ENCODE measurements at regions not wholly inside any gene's neighbourhood (a gene's known extent, or its start where the extent isn't known, plus 50 kb on each side); places are given as distances from the start of the nearest gene placed in this dataset.
"Not testable (repeated sequence)": the region's sequence is repeated elsewhere in the genome, so short reads cannot be mapped to it uniquely, and the experiment has no call there.

DNA sequence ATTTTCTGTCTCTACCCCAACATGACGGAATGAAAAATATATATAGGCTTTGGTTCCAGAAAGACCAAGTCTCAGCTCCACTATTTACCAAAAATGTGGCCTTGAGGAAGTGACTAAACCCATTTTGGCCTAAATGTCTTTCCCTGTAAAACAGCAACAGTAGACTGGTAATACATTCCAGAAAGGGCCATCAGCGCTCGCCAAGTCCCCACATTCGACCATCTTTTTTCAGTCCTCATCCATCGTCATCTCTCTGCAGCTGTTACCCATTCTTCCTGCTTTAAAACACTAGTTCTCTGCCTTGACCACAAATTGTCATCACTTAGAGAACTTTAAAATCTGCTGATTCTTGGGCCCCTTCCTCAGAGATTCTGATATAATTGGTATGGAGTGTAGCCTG is 183.8 kb upstream of the CTAGE1 start:
- TF ChIP-seq GABPA (IDR thresholded peaks at IDR 0.05; ENCODE audit: low read depth) (no peak), POLR2AphosphoS5 (IDR thresholded peaks at IDR 0.05; ENCODE audit: low read depth) (no peak)
- TF ChIP-seq, protein P1, sequence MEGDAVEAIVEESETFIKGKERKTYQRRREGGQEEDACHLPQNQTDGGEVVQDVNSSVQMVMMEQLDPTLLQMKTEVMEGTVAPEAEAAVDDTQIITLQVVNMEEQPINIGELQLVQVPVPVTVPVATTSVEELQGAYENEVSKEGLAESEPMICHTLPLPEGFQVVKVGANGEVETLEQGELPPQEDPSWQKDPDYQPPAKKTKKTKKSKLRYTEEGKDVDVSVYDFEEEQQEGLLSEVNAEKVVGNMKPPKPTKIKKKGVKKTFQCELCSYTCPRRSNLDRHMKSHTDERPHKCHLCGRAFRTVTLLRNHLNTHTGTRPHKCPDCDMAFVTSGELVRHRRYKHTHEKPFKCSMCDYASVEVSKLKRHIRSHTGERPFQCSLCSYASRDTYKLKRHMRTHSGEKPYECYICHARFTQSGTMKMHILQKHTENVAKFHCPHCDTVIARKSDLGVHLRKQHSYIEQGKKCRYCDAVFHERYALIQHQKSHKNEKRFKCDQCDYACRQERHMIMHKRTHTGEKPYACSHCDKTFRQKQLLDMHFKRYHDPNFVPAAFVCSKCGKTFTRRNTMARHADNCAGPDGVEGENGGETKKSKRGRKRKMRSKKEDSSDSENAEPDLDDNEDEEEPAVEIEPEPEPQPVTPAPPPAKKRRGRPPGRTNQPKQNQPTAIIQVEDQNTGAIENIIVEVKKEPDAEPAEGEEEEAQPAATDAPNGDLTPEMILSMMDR (IDR thresholded peaks at IDR 0.05; ENCODE audit: insufficient read depth, low read length): no peak
- TF ChIP-seq, protein P2, sequence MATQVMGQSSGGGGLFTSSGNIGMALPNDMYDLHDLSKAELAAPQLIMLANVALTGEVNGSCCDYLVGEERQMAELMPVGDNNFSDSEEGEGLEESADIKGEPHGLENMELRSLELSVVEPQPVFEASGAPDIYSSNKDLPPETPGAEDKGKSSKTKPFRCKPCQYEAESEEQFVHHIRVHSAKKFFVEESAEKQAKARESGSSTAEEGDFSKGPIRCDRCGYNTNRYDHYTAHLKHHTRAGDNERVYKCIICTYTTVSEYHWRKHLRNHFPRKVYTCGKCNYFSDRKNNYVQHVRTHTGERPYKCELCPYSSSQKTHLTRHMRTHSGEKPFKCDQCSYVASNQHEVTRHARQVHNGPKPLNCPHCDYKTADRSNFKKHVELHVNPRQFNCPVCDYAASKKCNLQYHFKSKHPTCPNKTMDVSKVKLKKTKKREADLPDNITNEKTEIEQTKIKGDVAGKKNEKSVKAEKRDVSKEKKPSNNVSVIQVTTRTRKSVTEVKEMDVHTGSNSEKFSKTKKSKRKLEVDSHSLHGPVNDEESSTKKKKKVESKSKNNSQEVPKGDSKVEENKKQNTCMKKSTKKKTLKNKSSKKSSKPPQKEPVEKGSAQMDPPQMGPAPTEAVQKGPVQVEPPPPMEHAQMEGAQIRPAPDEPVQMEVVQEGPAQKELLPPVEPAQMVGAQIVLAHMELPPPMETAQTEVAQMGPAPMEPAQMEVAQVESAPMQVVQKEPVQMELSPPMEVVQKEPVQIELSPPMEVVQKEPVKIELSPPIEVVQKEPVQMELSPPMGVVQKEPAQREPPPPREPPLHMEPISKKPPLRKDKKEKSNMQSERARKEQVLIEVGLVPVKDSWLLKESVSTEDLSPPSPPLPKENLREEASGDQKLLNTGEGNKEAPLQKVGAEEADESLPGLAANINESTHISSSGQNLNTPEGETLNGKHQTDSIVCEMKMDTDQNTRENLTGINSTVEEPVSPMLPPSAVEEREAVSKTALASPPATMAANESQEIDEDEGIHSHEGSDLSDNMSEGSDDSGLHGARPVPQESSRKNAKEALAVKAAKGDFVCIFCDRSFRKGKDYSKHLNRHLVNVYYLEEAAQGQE (IDR thresholded peaks at IDR 0.05; ENCODE audit: insufficient replicate concordance, low read depth): no peak
- no peak for DNase-seq (ENCODE audit: low read depth in 1 of 2, low spot score in 1 of 2)
- H3K4me3 ChIP-seq (replicated peaks; ENCODE audit: insufficient read depth, low read length): no peak overlapping the region

DNA sequence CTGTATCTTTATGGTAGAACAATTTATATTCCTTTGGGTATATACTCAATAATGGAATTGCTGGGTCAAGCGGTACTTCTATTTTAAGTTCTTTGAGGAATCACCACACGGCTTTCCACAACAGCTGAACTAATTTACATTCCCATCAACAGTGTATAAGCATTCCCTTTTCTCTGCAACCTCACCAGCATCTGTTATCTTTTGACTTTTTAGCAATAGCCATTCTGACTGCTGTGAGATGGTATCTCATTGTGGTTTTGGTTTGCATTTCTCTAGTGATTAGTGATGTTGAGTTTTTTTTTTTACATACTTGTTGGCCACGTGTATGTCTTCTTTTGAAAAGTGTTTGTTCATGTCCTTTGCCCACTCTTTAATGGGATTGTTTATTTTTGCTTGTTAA is 184.7 kb upstream of the CTAGE1 start:
- not testable (repeated sequence) for H3K27ac ChIP-seq (replicated peaks); DNase-seq (ENCODE audit: low read depth in 1 of 2, low spot score in 1 of 2); H3K4me3 ChIP-seq (replicated peaks; ENCODE audit: insufficient read depth, low read length); H3K27me3 ChIP-seq (ENCODE audit: insufficient read depth, poor library complexity, severe bottlenecking)

More for the DNA sequence above, 183.8 kb upstream of the CTAGE1 start:
- Histone ChIP-seq H3K27ac (replicated peaks) (no peak overlapping the region), H3K27me3 (ENCODE audit: insufficient read depth, poor library complexity, severe bottlenecking) (no peaks in the 10 kb centered on the region)

DNA sequence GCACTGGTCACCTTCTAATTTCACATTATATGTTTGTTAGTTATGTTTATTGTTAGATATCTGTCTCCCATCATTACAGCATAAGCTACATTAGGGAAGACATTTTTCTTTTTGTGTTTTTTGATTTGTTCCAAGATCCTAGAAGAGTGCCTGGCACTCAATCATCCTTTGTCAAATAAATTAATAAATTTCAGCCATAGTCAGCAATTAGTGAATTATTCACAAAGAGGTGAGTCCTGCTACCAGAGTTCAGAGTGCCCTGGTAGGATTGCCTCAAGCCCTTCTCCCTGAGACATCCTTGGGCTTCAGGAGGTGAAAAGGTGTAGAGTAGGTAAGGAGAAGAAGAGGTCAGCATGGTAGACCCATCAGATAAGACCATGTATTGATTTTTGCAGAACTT is 186.2 kb upstream of the CTAGE1 start:
- no peak for DNase-seq (ENCODE audit: low read depth in 1 of 2, low spot score in 1 of 2)
- TF ChIP-seq, protein P2 (IDR thresholded peaks at IDR 0.05; ENCODE audit: insufficient replicate concordance, low read depth): no peak
- no peak for TF ChIP-seq POLR2AphosphoS5 (IDR thresholded peaks at IDR 0.05; ENCODE audit: low read depth)
- no peak for TF ChIP-seq GABPA (IDR thresholded peaks at IDR 0.05; ENCODE audit: low read depth)
- TF ChIP-seq, protein P1 (IDR thresholded peaks at IDR 0.05; ENCODE audit: insufficient read depth, low read length): no peak
- TF ChIP-seq SPI1 (IDR thresholded peaks at IDR 0.05; ENCODE audit: borderline replicate concordance, low read depth): no peak
- Histone ChIP-seq H3K27me3 (ENCODE audit: insufficient read depth, poor library complexity, severe bottlenecking) (no peaks in the 10 kb centered on the region), H3K4me3 (replicated peaks; ENCODE audit: insufficient read depth, low read length) (no peak overlapping the region), H3K27ac (replicated peaks) (no peak overlapping the region)

DNA sequence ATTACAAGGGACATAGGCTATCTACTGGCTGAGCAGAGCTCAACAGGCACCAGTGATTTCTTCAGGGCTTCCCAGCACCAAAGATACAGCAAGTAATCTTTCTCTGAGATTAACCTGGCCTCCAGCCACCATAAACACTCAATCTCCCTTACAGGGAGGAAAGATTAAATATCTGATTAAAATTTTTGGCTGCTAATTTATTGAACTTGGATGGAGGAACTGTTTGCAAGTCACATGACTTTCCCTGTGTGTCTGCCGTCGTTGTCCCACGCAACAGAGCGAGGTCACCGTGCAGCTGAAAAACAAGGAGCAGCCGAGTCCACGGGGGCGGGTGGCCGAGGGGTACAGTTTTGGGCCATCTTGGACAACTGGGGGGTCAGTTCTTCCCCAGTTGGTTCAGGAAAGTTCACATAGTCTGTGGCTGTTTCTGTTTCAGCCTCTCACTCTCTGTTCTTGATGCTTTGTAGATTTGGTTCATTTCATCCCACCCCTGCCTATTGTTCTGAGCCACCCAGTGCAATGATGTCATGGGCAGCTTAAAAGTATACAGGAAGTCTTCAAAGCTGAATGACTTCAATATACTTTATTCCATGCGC is 186.8 kb upstream of the CTAGE1 start:
- H3K4me3 ChIP-seq (replicated peaks; ENCODE audit: insufficient read depth, low read length): no peak overlapping the region
- H3K27ac ChIP-seq (replicated peaks): no peak overlapping the region
- peaks cover 4% of the 10 kb centered on the region for H3K27me3 ChIP-seq (ENCODE audit: insufficient read depth, poor library complexity, severe bottlenecking)
- TF ChIP-seq POLR2AphosphoS5 (IDR thresholded peaks at IDR 0.05; ENCODE audit: low read depth) (no peak), SPI1 (IDR thresholded peaks at IDR 0.05; ENCODE audit: borderline replicate concordance, low read depth) (no peak), GABPA (IDR thresholded peaks at IDR 0.05; ENCODE audit: low read depth) (no peak)
- TF ChIP-seq, protein P2 (IDR thresholded peaks at IDR 0.05; ENCODE audit: insufficient replicate concordance, low read depth): no peak
- TF ChIP-seq, protein P1 (IDR thresholded peaks at IDR 0.05; ENCODE audit: insufficient read depth, low read length): no peak
- no peak for DNase-seq (ENCODE audit: low read depth in 1 of 2, low spot score in 1 of 2)

All from HL-60 (cell line).